DND-41 (cell line): ENCODE measurements at regions not wholly inside any gene's neighbourhood (a gene's known extent, or its start where the extent isn't known, plus 50 kb on each side); places are given as distances from the start of the nearest gene placed in this dataset.

Source experiments
- EZH2 ChIP-seq: IDR thresholded peaks from 3 replicates; pipeline ENCODE4 v1.6.1; 2012; ENCODE audit warnings: borderline replicate concordance, low read depth, mild to moderate bottlenecking, moderate library complexity, low read length, inconsistent platforms; ENCODE audit not compliant: severe bottlenecking
- TF ChIP-seq, protein P1 (sequence below): IDR thresholded peaks from 2 replicates; pipeline ENCODE4 v1.5.1; 2012; ENCODE audit warnings: borderline replicate concordance, low read length, moderate library complexity, mild to moderate bottlenecking; ENCODE audit not compliant: poor library complexity, severe bottlenecking; ENCODE audit errors: extremely low read depth

DNA sequence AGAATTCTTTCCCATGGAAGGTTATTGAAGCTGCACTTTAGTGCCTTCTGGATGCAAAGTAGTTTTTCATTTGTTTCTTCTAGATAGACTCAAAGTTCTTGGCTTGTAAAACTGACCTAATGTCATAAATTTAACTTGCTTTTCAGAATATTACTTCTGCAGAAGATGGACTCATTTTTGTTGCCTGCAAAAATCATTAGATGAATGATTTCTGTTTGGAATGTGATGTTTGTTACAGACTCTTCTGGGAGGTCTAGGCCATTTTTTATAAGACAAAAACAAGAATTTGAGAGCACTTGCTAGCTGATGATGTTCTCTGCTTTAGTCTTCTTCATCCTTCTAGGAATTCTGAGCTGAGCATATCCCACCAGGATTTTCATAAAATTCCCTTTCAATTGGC lies 308.6 kb upstream of the GIMD1 start:
- TF ChIP-seq, protein P1, sequence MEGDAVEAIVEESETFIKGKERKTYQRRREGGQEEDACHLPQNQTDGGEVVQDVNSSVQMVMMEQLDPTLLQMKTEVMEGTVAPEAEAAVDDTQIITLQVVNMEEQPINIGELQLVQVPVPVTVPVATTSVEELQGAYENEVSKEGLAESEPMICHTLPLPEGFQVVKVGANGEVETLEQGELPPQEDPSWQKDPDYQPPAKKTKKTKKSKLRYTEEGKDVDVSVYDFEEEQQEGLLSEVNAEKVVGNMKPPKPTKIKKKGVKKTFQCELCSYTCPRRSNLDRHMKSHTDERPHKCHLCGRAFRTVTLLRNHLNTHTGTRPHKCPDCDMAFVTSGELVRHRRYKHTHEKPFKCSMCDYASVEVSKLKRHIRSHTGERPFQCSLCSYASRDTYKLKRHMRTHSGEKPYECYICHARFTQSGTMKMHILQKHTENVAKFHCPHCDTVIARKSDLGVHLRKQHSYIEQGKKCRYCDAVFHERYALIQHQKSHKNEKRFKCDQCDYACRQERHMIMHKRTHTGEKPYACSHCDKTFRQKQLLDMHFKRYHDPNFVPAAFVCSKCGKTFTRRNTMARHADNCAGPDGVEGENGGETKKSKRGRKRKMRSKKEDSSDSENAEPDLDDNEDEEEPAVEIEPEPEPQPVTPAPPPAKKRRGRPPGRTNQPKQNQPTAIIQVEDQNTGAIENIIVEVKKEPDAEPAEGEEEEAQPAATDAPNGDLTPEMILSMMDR = no peak
- TF ChIP-seq EZH2 = no peak
